ENCODE measurements at regions not wholly inside any gene's neighbourhood (a gene's known extent, or its start where the extent isn't known, plus 50 kb on each side); places are given as distances from the start of the nearest gene placed in this dataset.

- Histone ChIP-seq H3K27me3 (ENCODE audit: control insufficient read depth, insufficient read depth, low read length) (no peaks in the 10 kb centered on the region), H3K27ac (ENCODE audit: insufficient read depth, low read length) (no peak overlapping the region), H3K79me2 (ENCODE audit: control insufficient read depth, insufficient read depth, low read length) (no peaks in the 10 kb centered on the region), H3K9me3 (ENCODE audit: control insufficient read depth, insufficient read depth, low read depth, low read length) (no peaks in the 10 kb centered on the region), H3K36me3 (ENCODE audit: control insufficient read depth, insufficient read depth, low read length) (no peaks in the 10 kb centered on the region), H3K4me1 (ENCODE audit: control insufficient read depth, extremely low read depth, insufficient read depth, low read length) (no peaks in the 10 kb centered on the region), H4K20me1 (ENCODE audit: control insufficient read depth, extremely low read depth, insufficient read depth, low read length) (no peaks in the 10 kb centered on the region), H2AFZ (ENCODE audit: low read length) (no peak overlapping the region), H3K9ac (ENCODE audit: insufficient read depth, low read length) (no peak overlapping the region), H3K4me3 (replicated peaks in 1 of 4; ENCODE audit: control extremely low read depth in 1 of 4, insufficient read depth in 1 of 4, low read depth in 3 of 4, low read length in 4 of 4) (no peak overlapping the region), H3K4me2 (ENCODE audit: extremely low read depth, insufficient read depth, low read length) (no peak overlapping the region)
- no peak for DNase-seq (ENCODE audit: low read depth in 2 of 2)
- TF ChIP-seq, protein P1, sequence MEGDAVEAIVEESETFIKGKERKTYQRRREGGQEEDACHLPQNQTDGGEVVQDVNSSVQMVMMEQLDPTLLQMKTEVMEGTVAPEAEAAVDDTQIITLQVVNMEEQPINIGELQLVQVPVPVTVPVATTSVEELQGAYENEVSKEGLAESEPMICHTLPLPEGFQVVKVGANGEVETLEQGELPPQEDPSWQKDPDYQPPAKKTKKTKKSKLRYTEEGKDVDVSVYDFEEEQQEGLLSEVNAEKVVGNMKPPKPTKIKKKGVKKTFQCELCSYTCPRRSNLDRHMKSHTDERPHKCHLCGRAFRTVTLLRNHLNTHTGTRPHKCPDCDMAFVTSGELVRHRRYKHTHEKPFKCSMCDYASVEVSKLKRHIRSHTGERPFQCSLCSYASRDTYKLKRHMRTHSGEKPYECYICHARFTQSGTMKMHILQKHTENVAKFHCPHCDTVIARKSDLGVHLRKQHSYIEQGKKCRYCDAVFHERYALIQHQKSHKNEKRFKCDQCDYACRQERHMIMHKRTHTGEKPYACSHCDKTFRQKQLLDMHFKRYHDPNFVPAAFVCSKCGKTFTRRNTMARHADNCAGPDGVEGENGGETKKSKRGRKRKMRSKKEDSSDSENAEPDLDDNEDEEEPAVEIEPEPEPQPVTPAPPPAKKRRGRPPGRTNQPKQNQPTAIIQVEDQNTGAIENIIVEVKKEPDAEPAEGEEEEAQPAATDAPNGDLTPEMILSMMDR (conservative IDR thresholded peaks at IDR 0.05 in 1 of 2, IDR thresholded peaks at IDR 0.05 in 1 of 2; ENCODE audit: low read depth in 1 of 2, low read length in 2 of 2), result no peak
- TF ChIP-seq EZH2 (IDR thresholded peaks at IDR 0.05; ENCODE audit: low read length, missing control alignments), result no peak
Observed at GRCh38 chr15:37628507-37628906, 305.9 kb upstream of the TMCO5A start.

- no peak for DNase-seq (ENCODE audit: low read depth in 2 of 2)
- Histone ChIP-seq H3K4me1 (ENCODE audit: control insufficient read depth, extremely low read depth, insufficient read depth, low read length) (no peaks in the 10 kb centered on the region), H4K20me1 (ENCODE audit: control insufficient read depth, extremely low read depth, insufficient read depth, low read length) (no peaks in the 10 kb centered on the region), H3K4me2 (ENCODE audit: extremely low read depth, insufficient read depth, low read length) (no peak overlapping the region), H3K9me3 (ENCODE audit: control insufficient read depth, insufficient read depth, low read depth, low read length) (no peaks in the 10 kb centered on the region), H3K36me3 (ENCODE audit: control insufficient read depth, insufficient read depth, low read length) (no peaks in the 10 kb centered on the region), H3K27me3 (ENCODE audit: control insufficient read depth, insufficient read depth, low read length) (no peaks in the 10 kb centered on the region), H3K9ac (ENCODE audit: insufficient read depth, low read length) (no peak overlapping the region), H3K4me3 (replicated peaks in 1 of 4; ENCODE audit: control extremely low read depth in 1 of 4, insufficient read depth in 1 of 4, low read depth in 3 of 4, low read length in 4 of 4) (no peak overlapping the region), H3K79me2 (ENCODE audit: control insufficient read depth, insufficient read depth, low read length) (no peaks in the 10 kb centered on the region), H3K27ac (ENCODE audit: insufficient read depth, low read length) (no peak overlapping the region), H2AFZ (ENCODE audit: low read length) (no peak overlapping the region)
- TF ChIP-seq EZH2 (IDR thresholded peaks at IDR 0.05; ENCODE audit: low read length, missing control alignments), result no peak
- TF ChIP-seq, protein P1 (conservative IDR thresholded peaks at IDR 0.05 in 1 of 2, IDR thresholded peaks at IDR 0.05 in 1 of 2; ENCODE audit: low read depth in 1 of 2, low read length in 2 of 2), result no peak
Observed at GRCh38 chr15:37636736-37637135, 297.7 kb upstream of the TMCO5A start.

DNA sequence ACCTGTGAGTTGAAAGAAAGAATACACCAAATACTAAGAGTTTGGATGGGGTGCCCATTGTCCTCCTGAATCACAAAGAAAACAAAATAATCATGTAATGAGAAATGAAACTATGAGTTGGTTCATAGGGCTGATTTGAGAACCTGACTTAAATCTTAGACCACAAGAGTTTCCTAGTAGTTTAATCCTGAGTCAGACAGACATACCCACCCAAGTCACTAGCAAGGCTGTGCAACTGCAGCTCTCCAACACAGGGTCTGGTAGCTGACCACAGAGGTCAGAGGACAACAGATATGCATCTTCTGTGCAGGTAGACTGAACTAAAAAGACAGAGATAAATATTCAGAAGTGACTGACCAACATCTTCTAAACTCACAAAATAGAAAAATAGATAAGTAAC lies 296.3 kb upstream of the TMCO5A start:
- H2AFZ ChIP-seq (ENCODE audit: low read length), result no peak overlapping the region
- H3K4me1 ChIP-seq (ENCODE audit: control insufficient read depth, extremely low read depth, insufficient read depth, low read length), result no peaks in the 10 kb centered on the region
- no peak overlapping the region for H3K4me2 ChIP-seq (ENCODE audit: extremely low read depth, insufficient read depth, low read length)
- H4K20me1 ChIP-seq (ENCODE audit: control insufficient read depth, extremely low read depth, insufficient read depth, low read length), result no peaks in the 10 kb centered on the region
- H3K4me3 ChIP-seq (replicated peaks in 1 of 4; ENCODE audit: control extremely low read depth in 1 of 4, insufficient read depth in 1 of 4, low read depth in 3 of 4, low read length in 4 of 4), result no peak overlapping the region
- DNase-seq (ENCODE audit: low read depth in 2 of 2), result peak in 1 of 2 donors; percentile 15
- H3K9me3 ChIP-seq (ENCODE audit: control insufficient read depth, insufficient read depth, low read depth, low read length), result no peaks in the 10 kb centered on the region
- no peak overlapping the region for H3K27ac ChIP-seq (ENCODE audit: insufficient read depth, low read length)
- no peak for TF ChIP-seq EZH2 (IDR thresholded peaks at IDR 0.05; ENCODE audit: low read length, missing control alignments)
- TF ChIP-seq, protein P1 (conservative IDR thresholded peaks at IDR 0.05 in 1 of 2, IDR thresholded peaks at IDR 0.05 in 1 of 2; ENCODE audit: low read depth in 1 of 2, low read length in 2 of 2), result no peak
- no peaks in the 10 kb centered on the region for H3K36me3 ChIP-seq (ENCODE audit: control insufficient read depth, insufficient read depth, low read length)
- no peaks in the 10 kb centered on the region for H3K27me3 ChIP-seq (ENCODE audit: control insufficient read depth, insufficient read depth, low read length)
- H3K79me2 ChIP-seq (ENCODE audit: control insufficient read depth, insufficient read depth, low read length), result no peaks in the 10 kb centered on the region
- no peak overlapping the region for H3K9ac ChIP-seq (ENCODE audit: insufficient read depth, low read length)

All from fibroblast of lung (primary cell).